ENCODE measurements at regions not wholly inside any gene's neighbourhood (a gene's known extent, or its start where the extent isn't known, plus 50 kb on each side); places are given as distances from the start of the nearest gene placed in this dataset.
"Not testable (repeated sequence)": the region's sequence is repeated elsewhere in the genome, so short reads cannot be mapped to it uniquely, and the experiment has no call there.

DNA sequence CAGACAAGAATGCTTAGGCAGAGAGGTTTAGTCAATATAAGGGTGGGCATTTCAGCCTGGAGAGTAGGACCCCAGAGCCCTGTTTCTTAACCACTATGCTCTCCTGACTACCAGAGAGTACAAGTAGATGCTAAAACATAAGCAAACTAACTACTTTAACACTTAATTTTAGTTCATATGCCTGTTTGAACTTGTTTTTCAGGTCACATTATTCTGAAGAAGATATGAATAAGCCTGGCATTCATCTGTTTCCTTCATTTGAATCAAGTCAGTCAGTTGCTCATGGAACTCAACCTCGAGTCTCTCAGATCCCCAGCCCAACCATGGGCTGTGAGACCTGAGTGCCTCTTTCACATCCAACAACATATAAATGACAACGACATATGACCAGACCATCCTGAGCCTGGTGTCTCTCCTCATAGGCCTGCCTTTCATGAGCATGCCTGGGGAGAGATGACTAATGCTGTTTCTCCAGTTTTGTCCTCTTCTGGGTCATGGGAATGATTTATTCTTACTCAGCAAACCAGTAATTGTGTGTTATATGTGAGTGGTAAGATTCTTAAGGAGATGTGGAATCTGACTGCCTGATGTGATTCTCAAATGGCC lies 251.1 kb upstream of the BTG1 start:
- H3K27me3 Mint-ChIP-seq: no peaks in the 10 kb centered on the region
- H3K4me1 Mint-ChIP-seq (ENCODE audit: unreplicated experiment): peaks cover 22% of the 10 kb centered on the region
- H3K9me3 Mint-ChIP-seq: peaks cover 19% of the 10 kb centered on the region
- no peak for DNase-seq (ENCODE audit: extremely low spot score, unreplicated experiment)
- peak overlapping the region; percentile 42 for H3K27ac Mint-ChIP-seq
- H3K4me3 Mint-ChIP-seq: no peak overlapping the region
- no peak for TF ChIP-seq CTCF (conservative IDR thresholded peaks at IDR 0.05)
- peaks cover 9% of the 10 kb centered on the region for H3K36me3 Mint-ChIP-seq

DNA sequence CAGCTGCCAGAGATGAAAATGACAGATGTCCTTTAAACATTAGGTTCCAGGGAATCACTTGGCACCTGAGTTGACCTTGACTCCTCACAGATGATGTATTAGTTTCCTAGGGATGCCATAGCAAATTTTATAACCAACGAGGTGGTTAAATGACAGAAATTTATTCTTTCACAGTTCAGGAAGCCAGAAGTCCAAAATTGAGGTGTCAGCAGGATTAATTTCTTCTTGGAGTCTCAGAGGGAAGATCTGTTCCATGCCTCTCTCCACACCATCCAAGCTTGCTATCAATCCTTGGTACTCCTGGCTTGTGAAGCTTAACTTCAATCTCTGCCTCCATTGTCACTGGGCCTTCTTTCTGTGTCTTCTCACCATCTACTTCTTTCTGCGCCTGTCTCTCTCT lies 249.7 kb upstream of the BTG1 start:
- TF ChIP-seq CTCF (conservative IDR thresholded peaks at IDR 0.05): no peak
- Mint-ChIP-seq H3K27me3 (no peaks in the 10 kb centered on the region), H3K4me1 (ENCODE audit: unreplicated experiment) (peaks cover 22% of the 10 kb centered on the region), H3K27ac (no peak overlapping the region), H3K4me3 (no peak overlapping the region), H3K9me3 (peaks cover 19% of the 10 kb centered on the region), H3K36me3 (peaks cover 9% of the 10 kb centered on the region)
- no peak for DNase-seq (ENCODE audit: extremely low spot score, unreplicated experiment)

DNA sequence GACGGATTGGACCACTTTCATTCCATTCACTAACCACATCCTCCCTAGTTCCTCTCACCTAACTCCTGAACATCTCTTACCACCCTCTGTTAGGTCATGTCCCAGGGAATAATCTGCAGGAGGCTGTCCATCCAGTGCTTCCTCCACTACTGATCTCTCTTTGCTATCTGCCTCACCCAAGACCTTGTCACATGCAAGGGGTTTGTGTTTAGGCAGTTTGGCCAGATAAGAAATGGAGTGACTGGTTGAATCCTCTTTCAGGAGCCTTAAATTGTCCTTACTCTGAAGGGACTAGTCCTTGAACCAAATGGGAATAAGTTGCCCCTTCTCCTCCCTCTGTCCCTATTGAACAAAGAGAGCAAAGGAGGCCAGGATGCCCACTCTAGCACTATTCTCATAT lies 249.2 kb upstream of the BTG1 start:
- Mint-ChIP-seq H3K9me3 (peaks cover 19% of the 10 kb centered on the region), H3K27me3 (no peaks in the 10 kb centered on the region)

GRCh38 chr12:92393504-92393903 lies 247.9 kb upstream of the BTG1 start:
- Mint-ChIP-seq H3K36me3 (peaks cover 9% of the 10 kb centered on the region), H3K27me3 (no peaks in the 10 kb centered on the region), H3K4me1 (ENCODE audit: unreplicated experiment) (peaks cover 11% of the 10 kb centered on the region), H3K9me3 (peaks cover 19% of the 10 kb centered on the region), H3K27ac (no peak overlapping the region), H3K4me3 (no peak overlapping the region)
- no peak for TF ChIP-seq CTCF (conservative IDR thresholded peaks at IDR 0.05)
- no peak for DNase-seq (ENCODE audit: extremely low spot score, unreplicated experiment)

More for the DNA sequence above, 249.2 kb upstream of the BTG1 start:
- no peak for DNase-seq (ENCODE audit: extremely low spot score, unreplicated experiment)
- H3K36me3 Mint-ChIP-seq: peaks cover 9% of the 10 kb centered on the region
- no peak overlapping the region for H3K4me3 Mint-ChIP-seq
- TF ChIP-seq CTCF (conservative IDR thresholded peaks at IDR 0.05): no peak
- peaks cover 22% of the 10 kb centered on the region for H3K4me1 Mint-ChIP-seq (ENCODE audit: unreplicated experiment)
- no peak overlapping the region for H3K27ac Mint-ChIP-seq

GRCh38 chr12:92391726-92392125 lies 246.1 kb upstream of the BTG1 start:
- H3K27me3 Mint-ChIP-seq; H3K36me3 Mint-ChIP-seq; H3K27ac Mint-ChIP-seq; H3K4me1 Mint-ChIP-seq (ENCODE audit: unreplicated experiment); H3K4me3 Mint-ChIP-seq; DNase-seq (ENCODE audit: extremely low spot score, unreplicated experiment): not testable (repeated sequence)
- H3K9me3 Mint-ChIP-seq: peaks cover 12% of the 10 kb centered on the region

- no peak overlapping the region for H3K4me3 Mint-ChIP-seq
- no peaks in the 10 kb centered on the region for H3K4me1 Mint-ChIP-seq (ENCODE audit: unreplicated experiment)
- H3K36me3 Mint-ChIP-seq: peaks cover 9% of the 10 kb centered on the region
- peaks cover 17% of the 10 kb centered on the region for H3K9me3 Mint-ChIP-seq
- DNase-seq (ENCODE audit: extremely low spot score, unreplicated experiment): no peak
- no peaks in the 10 kb centered on the region for H3K27me3 Mint-ChIP-seq
- H3K27ac Mint-ChIP-seq: no peak overlapping the region
- no peak for TF ChIP-seq CTCF (conservative IDR thresholded peaks at IDR 0.05)
These were observed 243.8 kb upstream of the BTG1 start for GRCh38 chr12:92389466-92389865.

All from type B pancreatic cell (in vitro differentiated cells).